ENCODE measurements at regions not wholly inside any gene's neighbourhood (a gene's known extent, or its start where the extent isn't known, plus 50 kb on each side); places are given as distances from the start of the nearest gene placed in this dataset.

DNA sequence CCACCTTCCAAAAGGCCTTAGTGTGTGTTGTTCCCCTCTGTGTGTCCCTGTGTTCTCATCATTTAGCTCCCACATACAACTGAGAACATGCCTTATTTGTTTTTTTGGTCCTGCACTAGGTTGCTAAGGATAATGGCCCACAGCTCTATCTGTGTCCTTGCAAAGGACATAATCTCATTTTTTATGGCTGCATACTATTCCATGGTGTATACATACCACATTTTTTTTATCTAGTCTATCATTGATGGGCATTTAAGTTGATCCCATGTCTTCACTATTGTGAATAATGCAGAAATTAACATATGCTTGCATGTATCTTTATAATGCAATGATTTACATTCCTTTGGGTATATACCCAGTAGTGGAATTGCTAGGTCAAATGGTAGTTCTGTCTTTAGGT, 645.7 kb downstream of the PDCD6IP start:
- no peak overlapping the region for H3K9ac ChIP-seq (ENCODE audit: low read length)
- TF ChIP-seq, protein P1, sequence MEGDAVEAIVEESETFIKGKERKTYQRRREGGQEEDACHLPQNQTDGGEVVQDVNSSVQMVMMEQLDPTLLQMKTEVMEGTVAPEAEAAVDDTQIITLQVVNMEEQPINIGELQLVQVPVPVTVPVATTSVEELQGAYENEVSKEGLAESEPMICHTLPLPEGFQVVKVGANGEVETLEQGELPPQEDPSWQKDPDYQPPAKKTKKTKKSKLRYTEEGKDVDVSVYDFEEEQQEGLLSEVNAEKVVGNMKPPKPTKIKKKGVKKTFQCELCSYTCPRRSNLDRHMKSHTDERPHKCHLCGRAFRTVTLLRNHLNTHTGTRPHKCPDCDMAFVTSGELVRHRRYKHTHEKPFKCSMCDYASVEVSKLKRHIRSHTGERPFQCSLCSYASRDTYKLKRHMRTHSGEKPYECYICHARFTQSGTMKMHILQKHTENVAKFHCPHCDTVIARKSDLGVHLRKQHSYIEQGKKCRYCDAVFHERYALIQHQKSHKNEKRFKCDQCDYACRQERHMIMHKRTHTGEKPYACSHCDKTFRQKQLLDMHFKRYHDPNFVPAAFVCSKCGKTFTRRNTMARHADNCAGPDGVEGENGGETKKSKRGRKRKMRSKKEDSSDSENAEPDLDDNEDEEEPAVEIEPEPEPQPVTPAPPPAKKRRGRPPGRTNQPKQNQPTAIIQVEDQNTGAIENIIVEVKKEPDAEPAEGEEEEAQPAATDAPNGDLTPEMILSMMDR (IDR thresholded peaks at IDR 0.05; ENCODE audit: insufficient read depth, low read length, poor library complexity, severe bottlenecking), result no peak
- no peak for TF ChIP-seq EZH2phosphoT487 (conservative IDR thresholded peaks at IDR 0.05; ENCODE audit: low read length)
- H3K4me2 ChIP-seq (ENCODE audit: low read depth, low read length, poor library complexity, severe bottlenecking), result no peak overlapping the region
- H3K79me2 ChIP-seq (ENCODE audit: insufficient read depth, low read length), result no peaks in the 10 kb centered on the region
- H4K20me1 ChIP-seq (ENCODE audit: low read depth, low read length), result no peaks in the 10 kb centered on the region
- no peaks in the 10 kb centered on the region for H3K9me2 ChIP-seq (replicated peaks; ENCODE audit: insufficient read depth, low read length)
- no peaks in the 10 kb centered on the region for H3F3A ChIP-seq (ENCODE audit: insufficient read depth)
- no peaks in the 10 kb centered on the region for H3K36me3 ChIP-seq (ENCODE audit: low read length)
- H3K4me3 ChIP-seq (ENCODE audit: insufficient read depth, low read length, poor library complexity, severe bottlenecking), result no peak overlapping the region
- no peaks in the 10 kb centered on the region for H3K27me3 ChIP-seq (ENCODE audit: low read length)
- H3K27ac ChIP-seq (ENCODE audit: low read depth, low read length), result no peak overlapping the region
- peaks cover 12% of the 10 kb centered on the region; the same call in 1 of the 2 replicates for H3K9me3 ChIP-seq (ENCODE audit: insufficient read depth, low read length)
- no peak overlapping the region for H2AFZ ChIP-seq (ENCODE audit: low read depth, low read length, severe bottlenecking)

DNA sequence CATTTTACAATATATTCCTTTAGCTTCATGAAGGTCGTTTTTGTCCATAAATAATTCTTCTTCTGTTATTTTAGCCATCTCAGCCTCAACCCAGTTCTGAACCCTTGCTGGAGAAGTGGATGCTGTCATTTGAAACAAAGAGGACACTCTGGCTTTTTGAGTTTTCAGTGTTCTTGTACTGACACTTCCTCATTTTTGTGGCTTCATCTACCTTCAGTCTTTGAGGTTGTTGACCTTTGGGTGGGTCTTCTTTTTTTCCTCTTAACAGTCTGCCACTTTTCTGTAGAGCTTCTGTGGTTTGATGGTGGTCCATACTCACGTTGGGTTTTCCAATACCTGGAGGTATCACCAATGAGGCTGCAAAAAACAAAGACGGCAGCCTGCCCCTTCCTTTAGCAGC, 650.9 kb downstream of the PDCD6IP start:
- H3K9ac ChIP-seq (ENCODE audit: low read length), result no peak overlapping the region
- H3K27me3 ChIP-seq (ENCODE audit: low read length), result no peaks in the 10 kb centered on the region
- H3K4me3 ChIP-seq (ENCODE audit: insufficient read depth, low read length, poor library complexity, severe bottlenecking), result no peak overlapping the region
- no peaks in the 10 kb centered on the region for H3K9me2 ChIP-seq (replicated peaks; ENCODE audit: insufficient read depth, low read length)
- H3K79me2 ChIP-seq (ENCODE audit: insufficient read depth, low read length), result no peaks in the 10 kb centered on the region
- H4K20me1 ChIP-seq (ENCODE audit: low read depth, low read length), result no peaks in the 10 kb centered on the region
- TF ChIP-seq EZH2phosphoT487 (conservative IDR thresholded peaks at IDR 0.05; ENCODE audit: low read length), result no peak
- TF ChIP-seq, protein P1 (IDR thresholded peaks at IDR 0.05; ENCODE audit: insufficient read depth, low read length, poor library complexity, severe bottlenecking), result no peak
- no peaks in the 10 kb centered on the region for H3K36me3 ChIP-seq (ENCODE audit: low read length)
- peaks cover 1% of the 10 kb centered on the region; the same call in 1 of the 2 replicates for H3K9me3 ChIP-seq (ENCODE audit: insufficient read depth, low read length)
- H3F3A ChIP-seq (ENCODE audit: insufficient read depth), result no peaks in the 10 kb centered on the region
- no peak overlapping the region for H3K4me2 ChIP-seq (ENCODE audit: low read depth, low read length, poor library complexity, severe bottlenecking)
- H3K27ac ChIP-seq (ENCODE audit: low read depth, low read length), result no peak overlapping the region
- H2AFZ ChIP-seq (ENCODE audit: low read depth, low read length, severe bottlenecking), result no peak overlapping the region

DNA sequence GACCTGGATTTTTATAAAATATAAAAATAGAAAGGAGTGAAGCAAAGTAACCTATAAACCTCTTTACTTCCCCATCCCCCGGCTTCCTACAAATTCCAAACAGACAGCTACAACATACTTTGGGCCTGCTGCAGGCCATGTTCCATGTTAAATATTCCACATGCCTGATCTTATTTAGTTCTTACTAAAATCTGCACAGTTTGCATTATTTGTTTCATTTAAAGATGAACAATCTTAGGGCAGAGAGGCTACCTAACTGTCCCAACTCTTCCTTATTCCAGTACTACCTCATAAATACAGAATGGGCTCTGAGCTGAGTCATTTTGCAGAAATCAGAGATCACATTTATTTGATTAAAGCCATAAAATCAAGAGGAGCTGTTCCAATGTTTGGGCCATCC, 665.0 kb downstream of the PDCD6IP start:
- Histone ChIP-seq H3K4me2 (ENCODE audit: low read depth, low read length, poor library complexity, severe bottlenecking) (no peak overlapping the region), H3K9ac (ENCODE audit: low read length) (no peak overlapping the region), H3K4me3 (ENCODE audit: insufficient read depth, low read length, poor library complexity, severe bottlenecking) (no peak overlapping the region), H3K27ac (ENCODE audit: low read depth, low read length) (no peak overlapping the region), H3K9me3 (ENCODE audit: insufficient read depth, low read length) (no peaks in the 10 kb centered on the region; the same call in 1 of the 2 replicates), H3K36me3 (ENCODE audit: low read length) (0 out of 2 replicates have a peak, but pooled peaks cover under 1% of the 10 kb centered on the region), H3F3A (ENCODE audit: insufficient read depth) (no peaks in the 10 kb centered on the region), H3K27me3 (ENCODE audit: low read length) (no peaks in the 10 kb centered on the region), H3K9me2 (replicated peaks; ENCODE audit: insufficient read depth, low read length) (no peaks in the 10 kb centered on the region), H2AFZ (ENCODE audit: low read depth, low read length, severe bottlenecking) (no peak overlapping the region), H3K79me2 (ENCODE audit: insufficient read depth, low read length) (no peaks in the 10 kb centered on the region), H4K20me1 (ENCODE audit: low read depth, low read length) (no peaks in the 10 kb centered on the region)
- TF ChIP-seq EZH2phosphoT487 (conservative IDR thresholded peaks at IDR 0.05; ENCODE audit: low read length), result no peak
- TF ChIP-seq, protein P1 (IDR thresholded peaks at IDR 0.05; ENCODE audit: insufficient read depth, low read length, poor library complexity, severe bottlenecking), result no peak
